Neuronal stem cell (in vitro differentiated cells): ENCODE measurements at regions not wholly inside any gene's neighbourhood (a gene's known extent, or its start where the extent isn't known, plus 50 kb on each side); places are given as distances from the start of the nearest gene placed in this dataset.
"Not testable (repeated sequence)": the region's sequence is repeated elsewhere in the genome, so short reads cannot be mapped to it uniquely, and the experiment has no call there.

Source experiments
- DNase-seq: peaks from one replicate; pipeline ENCODE4 v3.0.0-alpha.2; 2013; ENCODE audit warnings: low spot score
- H2AFZ ChIP-seq: one replicate; pipeline ENCODE4 v1.6.1; 2013; ENCODE audit warnings: mild to moderate bottlenecking, low read length, inconsistent platforms
- H2AK5ac ChIP-seq: 2 replicates; pipeline ENCODE4 v1.6.1; 2013; ENCODE audit warnings: low read depth, mild to moderate bottlenecking, inconsistent platforms, low read length, moderate library complexity, mixed read lengths
- H2BK120ac ChIP-seq: 2 replicates; pipeline ENCODE4 v1.6.1; 2013; ENCODE audit warnings: low read depth, mild to moderate bottlenecking, inconsistent platforms, low read length, moderate library complexity, mixed read lengths
- H2BK12ac ChIP-seq: one replicate; pipeline ENCODE4 v1.6.1; 2013; ENCODE audit warnings: low read length, inconsistent platforms
- H2BK15ac ChIP-seq: 2 replicates; pipeline ENCODE4 v1.6.1; 2013; ENCODE audit warnings: mild to moderate bottlenecking, low read length, inconsistent platforms, mixed read lengths
- H2BK5ac ChIP-seq: one replicate; pipeline ENCODE4 v1.6.1; 2013; ENCODE audit warnings: inconsistent platforms, mild to moderate bottlenecking, low read length, moderate library complexity
- H3K14ac ChIP-seq: one replicate; pipeline ENCODE4 v1.6.1; 2013; ENCODE audit warnings: low read length, inconsistent platforms
- H3K18ac ChIP-seq: 2 replicates; pipeline ENCODE4 v1.6.1; 2013; ENCODE audit warnings: low read length, inconsistent platforms
- H3K23ac ChIP-seq: 2 replicates; pipeline ENCODE4 v1.6.1; 2013; ENCODE audit warnings: low read depth, mild to moderate bottlenecking, mixed read lengths, low read length, inconsistent platforms; ENCODE audit not compliant: poor library complexity
- H3K27ac ChIP-seq: replicated peaks from 3 replicates; pipeline ENCODE4 v1.5.1; 2013; ENCODE audit warnings: low read length, inconsistent platforms
- H3K27me3 ChIP-seq, 3 experiments: 2 replicates each; pipeline ENCODE4 v1.6.1; 2013; ENCODE audit warnings: low read length in 3 of 3, mild to moderate bottlenecking in 2 of 3, inconsistent platforms in 1 of 3, low read depth in 1 of 3, mixed read lengths in 1 of 3, moderate library complexity in 1 of 3; ENCODE audit not compliant: control insufficient read depth in 3 of 3, insufficient read depth in 3 of 3
- H3K36me3 ChIP-seq, 2 donors: replicated peaks in 1 of 2; 2 replicates each; pipeline ENCODE4 v1.6.1; 2013; ENCODE audit warnings: low read length in 2 of 2; ENCODE audit not compliant: control insufficient read depth in 2 of 2, insufficient read depth in 2 of 2
- H3K4ac ChIP-seq: 2 replicates; pipeline ENCODE4 v1.6.1; 2013; ENCODE audit warnings: inconsistent platforms, mild to moderate bottlenecking, low read length, moderate library complexity
- H3K4me1 ChIP-seq, 2 donors: 1 replicate in 1 of 2; 2 replicates in 1 of 2; pipeline ENCODE4 v1.6.1; 2013; ENCODE audit warnings: low read length in 2 of 2, low read depth in 1 of 2; ENCODE audit not compliant: control insufficient read depth in 2 of 2, insufficient read depth in 1 of 2
- H3K4me2 ChIP-seq: one replicate; pipeline ENCODE4 v1.6.1; 2013; ENCODE audit warnings: mild to moderate bottlenecking, low read length, inconsistent platforms; ENCODE audit not compliant: insufficient read depth, poor library complexity, severe bottlenecking
- H3K4me3 ChIP-seq, 2 donors: 2 replicates each; pipeline ENCODE4 v1.5.1; 2013; ENCODE audit warnings: low read length in 2 of 2, mild to moderate bottlenecking in 2 of 2, inconsistent platforms in 1 of 2, moderate library complexity in 1 of 2
- H3K79me1 ChIP-seq: one replicate; pipeline ENCODE4 v1.6.1; 2013; ENCODE audit warnings: low read depth, mild to moderate bottlenecking, inconsistent platforms, low read length, moderate library complexity
- H3K9ac ChIP-seq: one replicate; pipeline ENCODE4 v1.6.1; 2013; ENCODE audit warnings: mild to moderate bottlenecking, low read depth, low read length, inconsistent platforms; ENCODE audit not compliant: poor library complexity
- H3K9me3 ChIP-seq, 2 donors: replicated peaks in 1 of 2; 2 replicates each; pipeline versions ENCODE3 to v1.6.1; 2013; ENCODE audit warnings: low read length in 2 of 2, mild to moderate bottlenecking in 2 of 2, inconsistent platforms in 1 of 2, low read depth in 1 of 2, mixed read lengths in 1 of 2, moderate library complexity in 1 of 2; ENCODE audit not compliant: control insufficient read depth in 2 of 2, insufficient read depth in 1 of 2
- H4K8ac ChIP-seq: one replicate; pipeline ENCODE4 v1.6.1; 2013; ENCODE audit warnings: low read depth, mild to moderate bottlenecking, inconsistent platforms, low read length, moderate library complexity
- H4K91ac ChIP-seq: one replicate; pipeline ENCODE4 v1.6.1; 2013; ENCODE audit warnings: low read length, low read depth, mild to moderate bottlenecking, inconsistent platforms; ENCODE audit not compliant: poor library complexity
- whole genome bisulfite sequencing, 2 donors: extraction: QIAGEN DNeasy Blood & Tissue Kit; methylation state at CpG; one replicate each; pipeline ENCODE4 v1.1.7; 2013; ENCODE audit warnings: missing lambda C conversion rate in 2 of 2, mixed read lengths in 1 of 2; ENCODE audit not compliant: insufficient read length in 2 of 2, insufficient replicate concordance in 1 of 2; ENCODE audit errors: extremely low coverage in 2 of 2; 5-methylcytosine and 5-hydroxymethylcytosine counted together

- not testable (repeated sequence) for H3K4me1 ChIP-seq, H4K8ac ChIP-seq, H2BK12ac ChIP-seq, H3K27ac ChIP-seq, H3K4me2 ChIP-seq, DNase-seq, H2BK5ac ChIP-seq, H3K4me3 ChIP-seq, H3K9ac ChIP-seq, H3K18ac ChIP-seq, H2BK120ac ChIP-seq, H3K79me1 ChIP-seq, H2AFZ ChIP-seq, H4K91ac ChIP-seq, H2BK15ac ChIP-seq, H3K36me3 ChIP-seq, H2AK5ac ChIP-seq, H3K14ac ChIP-seq, H3K27me3 ChIP-seq, H3K23ac ChIP-seq, H3K4ac ChIP-seq, H3K9me3 ChIP-seq
Observed at GRCh38 chr6:7028963-7029362, 78.8 kb upstream of the RREB1 start.

- H2AFZ ChIP-seq, DNase-seq, H3K23ac ChIP-seq, H3K14ac ChIP-seq, H3K4ac ChIP-seq, H2BK15ac ChIP-seq, H4K8ac ChIP-seq, H3K4me1 ChIP-seq, H4K91ac ChIP-seq, H3K27ac ChIP-seq, H3K9me3 ChIP-seq, H2BK120ac ChIP-seq, H3K79me1 ChIP-seq, H3K27me3 ChIP-seq, H2AK5ac ChIP-seq, H3K4me3 ChIP-seq, H2BK5ac ChIP-seq, H3K18ac ChIP-seq, H3K9ac ChIP-seq, H3K36me3 ChIP-seq, H3K4me2 ChIP-seq, H2BK12ac ChIP-seq: not testable (repeated sequence)
- no CpG with 5 or more reads among the region's 4 CpGs for WGBS, 2 donors
Observed at GRCh38 chr6:7030968-7031367, 76.8 kb upstream of the RREB1 start.

DNA sequence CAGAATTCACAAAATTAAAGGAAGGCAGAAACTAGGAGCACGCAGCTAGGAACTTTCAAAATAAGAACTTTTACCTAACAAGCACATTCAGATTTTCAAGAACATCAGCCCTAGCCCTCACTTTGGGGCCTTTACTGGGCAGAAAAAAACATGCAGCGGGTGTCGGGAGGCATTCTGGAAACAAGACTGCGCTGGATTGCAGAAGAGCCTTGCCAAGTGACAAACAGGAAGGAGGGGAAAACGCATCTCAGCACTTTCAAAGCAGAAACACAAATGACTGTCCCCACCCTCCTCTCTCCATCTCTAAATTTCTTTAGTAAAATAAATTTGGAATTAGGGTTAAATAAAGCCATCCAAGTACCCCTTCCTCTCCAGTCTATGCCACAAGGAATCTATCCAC, 74.6 kb upstream of the RREB1 start:
- no peak overlapping the region for H3K27ac ChIP-seq
- no peaks in the 10 kb centered on the region for H3K27me3 ChIP-seq
- H2BK12ac ChIP-seq = no peak overlapping the region
- no peak overlapping the region for H2AFZ ChIP-seq
- H3K9me3 ChIP-seq = no peaks in the 10 kb centered on the region
- H3K79me1 ChIP-seq = no peaks in the 10 kb centered on the region
- DNase-seq = no peak
- H3K14ac ChIP-seq = no peak overlapping the region
- no peaks in the 10 kb centered on the region for H3K4me1 ChIP-seq
- H4K91ac ChIP-seq = no peak overlapping the region
- no peak overlapping the region for H4K8ac ChIP-seq
- no peak overlapping the region for H2AK5ac ChIP-seq
- H3K4ac ChIP-seq = no peak overlapping the region
- H3K4me2 ChIP-seq = no peak overlapping the region
- H2BK15ac ChIP-seq = no peak overlapping the region
- no peak overlapping the region for H3K18ac ChIP-seq
- H2BK120ac ChIP-seq = no peak overlapping the region
- H3K4me3 ChIP-seq = no peak overlapping the region
- no CpG with 5 or more reads among the region's 5 CpGs for WGBS, 2 donors
- no peaks in the 10 kb centered on the region for H3K36me3 ChIP-seq
- H2BK5ac ChIP-seq = no peak overlapping the region
- H3K23ac ChIP-seq = no peak overlapping the region
- no peak overlapping the region for H3K9ac ChIP-seq

GRCh38 chr6:7034055-7034454, 73.7 kb upstream of the RREB1 start:
- no peak overlapping the region for H2AK5ac ChIP-seq
- no peak overlapping the region for H3K27ac ChIP-seq
- H2BK15ac ChIP-seq = no peak overlapping the region
- H3K9ac ChIP-seq = no peak overlapping the region
- H3K4me1 ChIP-seq = no peaks in the 10 kb centered on the region
- H2BK120ac ChIP-seq = no peak overlapping the region
- H2BK12ac ChIP-seq = no peak overlapping the region
- no peak for DNase-seq
- no peak overlapping the region for H3K18ac ChIP-seq
- H2AFZ ChIP-seq = no peak overlapping the region
- H3K36me3 ChIP-seq = no peaks in the 10 kb centered on the region
- H4K8ac ChIP-seq = no peak overlapping the region
- no peak overlapping the region for H3K4ac ChIP-seq
- WGBS, 2 donors = no CpG with 5 or more reads among the region's 1 CpG
- H3K14ac ChIP-seq = no peak overlapping the region
- no peak overlapping the region for H2BK5ac ChIP-seq
- H3K9me3 ChIP-seq = no peaks in the 10 kb centered on the region
- H3K79me1 ChIP-seq = no peaks in the 10 kb centered on the region
- H3K23ac ChIP-seq = no peak overlapping the region
- no peaks in the 10 kb centered on the region for H3K27me3 ChIP-seq
- no peak overlapping the region for H4K91ac ChIP-seq
- H3K4me3 ChIP-seq = no peak overlapping the region
- H3K4me2 ChIP-seq = no peak overlapping the region
